ENCODE measurements at regions not wholly inside any gene's neighbourhood (a gene's known extent, or its start where the extent isn't known, plus 50 kb on each side); places are given as distances from the start of the nearest gene placed in this dataset.

GRCh38 chr16:65689726-65690125 is 567.9 kb upstream of the CDH11 start:
- no peak overlapping the region for H3K4me3 ChIP-seq (ENCODE audit: low read depth, low read length)
- TF ChIP-seq CTCF (IDR thresholded peaks at IDR 0.05; ENCODE audit: borderline replicate concordance, insufficient read depth, low read depth, low read length): no peak

GRCh38 chr16:65688301-65688700 is 566.4 kb upstream of the CDH11 start:
- no peak for TF ChIP-seq CTCF (IDR thresholded peaks at IDR 0.05; ENCODE audit: borderline replicate concordance, insufficient read depth, low read depth, low read length)
- no peak overlapping the region for H3K4me3 ChIP-seq (ENCODE audit: low read depth, low read length)

DNA sequence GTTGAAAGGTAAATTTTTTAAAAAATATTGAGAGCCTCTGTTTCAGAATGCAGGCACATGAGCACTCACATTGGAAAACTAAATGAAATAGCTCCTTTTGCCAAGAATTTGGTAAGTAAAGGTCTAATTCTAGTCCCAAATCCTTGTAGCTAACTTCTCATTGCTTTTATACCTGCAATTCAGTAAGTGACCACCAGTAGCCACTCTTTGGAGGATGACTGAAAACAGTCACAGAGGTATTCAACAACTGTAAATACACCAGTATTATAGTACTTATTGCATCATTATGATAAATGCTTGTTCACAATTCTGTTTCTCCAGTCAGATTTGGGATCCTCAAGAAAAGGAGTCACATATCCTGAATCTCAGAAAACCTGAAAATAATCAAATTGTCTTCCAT is 562.4 kb upstream of the CDH11 start:
- no peak overlapping the region for H3K4me3 ChIP-seq (ENCODE audit: low read depth, low read length)
- TF ChIP-seq CTCF (IDR thresholded peaks at IDR 0.05; ENCODE audit: borderline replicate concordance, insufficient read depth, low read depth, low read length): no peak

DNA sequence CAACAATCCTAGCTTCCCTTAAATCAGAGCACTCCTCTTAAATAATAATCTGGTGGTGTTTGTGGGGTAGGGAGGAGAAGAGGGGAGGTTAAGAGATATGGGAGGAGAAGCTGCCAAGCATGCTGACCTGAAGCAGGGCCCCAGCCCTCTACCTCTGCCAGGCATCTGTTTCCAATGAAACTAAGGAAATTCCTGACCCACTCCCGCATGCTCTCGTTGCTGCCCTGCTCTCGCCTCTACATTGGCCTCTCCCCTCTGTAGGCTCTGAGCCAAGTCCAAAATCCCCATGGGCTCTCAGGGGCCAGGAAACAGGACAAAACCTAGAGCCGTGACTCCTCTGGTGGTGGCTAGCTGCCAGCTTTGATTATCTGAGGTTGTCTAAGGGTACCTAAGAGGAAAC is 559.5 kb upstream of the CDH11 start:
- no peak for TF ChIP-seq CTCF (IDR thresholded peaks at IDR 0.05; ENCODE audit: borderline replicate concordance, insufficient read depth, low read depth, low read length)
- no peak overlapping the region for H3K4me3 ChIP-seq (ENCODE audit: low read depth, low read length)

DNA sequence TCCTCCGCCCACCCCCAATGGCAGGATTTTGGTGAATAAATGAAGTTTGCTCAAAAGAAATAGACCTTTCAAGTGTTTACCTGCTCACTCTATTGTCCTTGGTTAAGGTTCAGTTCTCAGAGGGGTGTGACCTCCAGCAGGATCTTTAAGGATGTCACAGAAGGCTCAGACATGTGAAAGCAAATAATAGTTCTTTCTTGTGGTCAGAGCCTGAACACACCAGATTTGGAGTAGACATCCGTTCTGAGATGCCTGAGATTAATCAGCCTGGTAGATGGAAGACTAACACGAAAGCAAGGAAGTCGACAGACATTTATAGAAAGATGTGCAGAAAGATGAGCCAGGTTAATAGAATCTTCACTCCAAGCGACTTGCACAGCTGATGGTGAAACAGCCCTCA is 557.9 kb upstream of the CDH11 start:
- no peak overlapping the region for H3K4me3 ChIP-seq (ENCODE audit: low read depth, low read length)
- TF ChIP-seq CTCF (IDR thresholded peaks at IDR 0.05; ENCODE audit: borderline replicate concordance, insufficient read depth, low read depth, low read length): no peak

DNA sequence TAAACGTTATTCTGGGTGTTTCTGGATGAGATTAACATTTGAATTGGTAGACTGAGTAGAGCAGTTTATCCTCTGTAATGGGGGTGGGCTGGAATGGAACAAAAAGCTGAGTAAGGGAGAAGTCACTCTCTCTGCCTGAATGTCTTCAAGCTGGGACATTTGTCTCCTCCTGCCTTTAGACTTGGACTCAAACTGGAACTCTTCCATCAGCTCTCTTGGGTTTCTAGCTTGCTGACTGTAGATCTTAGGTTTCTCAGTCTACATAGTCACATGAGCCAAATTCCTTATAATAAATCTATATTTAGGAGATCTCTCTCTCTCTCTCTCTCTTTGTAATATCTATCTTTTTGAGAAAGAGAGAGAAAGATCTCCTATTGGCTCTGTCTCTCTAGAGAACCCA is 553.3 kb upstream of the CDH11 start:
- H3K4me3 ChIP-seq (ENCODE audit: low read depth, low read length): no peak overlapping the region
- no peak for TF ChIP-seq CTCF (IDR thresholded peaks at IDR 0.05; ENCODE audit: borderline replicate concordance, insufficient read depth, low read depth, low read length)

DNA sequence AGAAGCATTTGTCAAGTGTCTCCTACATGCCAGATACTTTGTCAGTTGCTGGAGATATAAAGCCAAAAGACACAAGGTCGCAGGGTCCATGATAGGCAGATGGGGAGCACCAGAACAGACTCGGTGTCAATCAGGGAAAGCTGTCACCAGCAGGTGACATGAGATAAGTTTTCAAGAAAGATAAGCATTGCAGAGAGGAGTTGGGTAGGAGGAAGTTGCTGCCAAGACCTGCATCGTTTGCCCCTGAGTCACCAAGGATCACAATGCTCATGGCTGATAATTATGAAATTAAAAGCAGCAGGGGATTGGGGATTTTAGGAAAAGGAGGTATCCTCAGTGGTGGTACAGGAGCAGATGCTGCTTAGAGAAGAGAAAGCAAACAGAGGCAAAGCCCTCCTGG is 551.1 kb upstream of the CDH11 start:
- TF ChIP-seq CTCF (IDR thresholded peaks at IDR 0.05; ENCODE audit: borderline replicate concordance, insufficient read depth, low read depth, low read length): no peak
- H3K4me3 ChIP-seq (ENCODE audit: low read depth, low read length): no peak overlapping the region

Measured in GM12875 (cell line).